Smooth muscle cell (in vitro differentiated cells): ENCODE measurements at regions not wholly inside any gene's neighbourhood (a gene's known extent, or its start where the extent isn't known, plus 50 kb on each side); places are given as distances from the start of the nearest gene placed in this dataset.

Experiments
- DNase-seq: peaks from one replicate; lab custom pipeline; 2025; ENCODE audit not compliant: unreplicated experiment; lab: John Stamatoyannopoulos, UW
- H2AFZ ChIP-seq: fragments of 200-600 bp; sonication (generic); 2 replicates; pipeline ENCODE4 v1.6.0; 2016; ENCODE audit warnings: antibody characterized with exemption, low read depth, mild to moderate bottlenecking
- H3F3A ChIP-seq: fragments of 200-600 bp; sonication (generic); 2 replicates; pipeline ENCODE4 v1.6.0; 2017; ENCODE audit warnings: antibody characterized with exemption, low read depth
- H3K27ac ChIP-seq: fragments of 200-600 bp; sonication (generic); 2 replicates; pipeline ENCODE4 v1.5.1; 2016; ENCODE audit warnings: low read depth, mild to moderate bottlenecking
- H3K27me3 ChIP-seq: fragments of 200-600 bp; sonication (generic); 2 replicates; pipeline ENCODE4 v1.6.1; 2016; ENCODE audit warnings: low read depth, mild to moderate bottlenecking
- H3K36me3 ChIP-seq: fragments of 200-600 bp; sonication (generic); 2 replicates; pipeline ENCODE4 v1.5.1; 2016; ENCODE audit warnings: low read depth
- H3K4me1 ChIP-seq: fragments of 200-600 bp; sonication (generic); 2 replicates; pipeline ENCODE4 v1.5.1; 2016; ENCODE audit warnings: low read depth
- H3K4me2 ChIP-seq: fragments of 200-600 bp; sonication (generic); 2 replicates; pipeline ENCODE4 v1.6.0; 2016; ENCODE audit warnings: mild to moderate bottlenecking
- H3K4me3 ChIP-seq: fragments of 200-600 bp; sonication (generic); 2 replicates; pipeline ENCODE4 v1.5.1; 2016; ENCODE audit warnings: mild to moderate bottlenecking
- H3K79me2 ChIP-seq: fragments of 200-600 bp; sonication (generic); 2 replicates; pipeline ENCODE4 v1.6.0; 2016; ENCODE audit warnings: low read depth, mild to moderate bottlenecking
- H3K9ac ChIP-seq: fragments of 200-600 bp; sonication (generic); 2 replicates; pipeline ENCODE4 v1.6.0; 2016; ENCODE audit warnings: low read depth
- H3K9me3 ChIP-seq: fragments of 200-600 bp; sonication (generic); replicated peaks from 2 replicates; pipeline ENCODE4 v1.5.1; 2016; ENCODE audit warnings: low read depth
- H4K20me1 ChIP-seq: fragments of 200-600 bp; sonication (generic); 2 replicates; pipeline ENCODE4 v1.6.0; 2016; ENCODE audit warnings: low read depth
- WGBS: methylation state at CpG from one replicate; pipeline ENCODE4 v1.1.7; 2016; ENCODE audit warnings: low lambda C conversion rate; 5-methylcytosine and 5-hydroxymethylcytosine counted together
- TF ChIP-seq, protein P1 (sequence below): fragments of 200-600 bp; sonication (generic); IDR thresholded peaks from 2 replicates; pipeline ENCODE4 v1.5.1; 2017; ENCODE audit warnings: borderline replicate concordance, mild to moderate bottlenecking, antibody characterized with exemption; ENCODE audit not compliant: insufficient read depth, poor library complexity, severe bottlenecking

DNA sequence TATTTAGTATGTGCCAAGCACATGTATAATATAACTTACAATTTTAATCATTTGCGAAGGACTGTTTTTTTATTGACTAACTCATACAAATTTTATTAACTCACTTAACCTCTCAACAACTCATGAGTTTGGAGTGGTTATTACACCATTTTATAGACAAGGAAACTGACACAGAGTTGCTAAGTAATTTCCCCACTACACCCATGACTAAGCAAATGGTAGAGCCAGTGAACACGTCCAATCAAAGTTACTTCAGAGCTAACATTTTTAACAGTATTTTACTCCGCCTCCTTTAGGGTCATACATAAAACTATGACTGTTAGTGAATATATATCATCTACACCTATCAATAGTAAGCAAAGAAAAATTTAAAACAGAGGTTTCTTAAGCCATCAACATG is 556.7 kb upstream of the FSIP2 start:
- no peaks in the 10 kb centered on the region for H4K20me1 ChIP-seq
- H3K79me2 ChIP-seq, result no peaks in the 10 kb centered on the region
- H2AFZ ChIP-seq, result no peak overlapping the region
- TF ChIP-seq, protein P1, sequence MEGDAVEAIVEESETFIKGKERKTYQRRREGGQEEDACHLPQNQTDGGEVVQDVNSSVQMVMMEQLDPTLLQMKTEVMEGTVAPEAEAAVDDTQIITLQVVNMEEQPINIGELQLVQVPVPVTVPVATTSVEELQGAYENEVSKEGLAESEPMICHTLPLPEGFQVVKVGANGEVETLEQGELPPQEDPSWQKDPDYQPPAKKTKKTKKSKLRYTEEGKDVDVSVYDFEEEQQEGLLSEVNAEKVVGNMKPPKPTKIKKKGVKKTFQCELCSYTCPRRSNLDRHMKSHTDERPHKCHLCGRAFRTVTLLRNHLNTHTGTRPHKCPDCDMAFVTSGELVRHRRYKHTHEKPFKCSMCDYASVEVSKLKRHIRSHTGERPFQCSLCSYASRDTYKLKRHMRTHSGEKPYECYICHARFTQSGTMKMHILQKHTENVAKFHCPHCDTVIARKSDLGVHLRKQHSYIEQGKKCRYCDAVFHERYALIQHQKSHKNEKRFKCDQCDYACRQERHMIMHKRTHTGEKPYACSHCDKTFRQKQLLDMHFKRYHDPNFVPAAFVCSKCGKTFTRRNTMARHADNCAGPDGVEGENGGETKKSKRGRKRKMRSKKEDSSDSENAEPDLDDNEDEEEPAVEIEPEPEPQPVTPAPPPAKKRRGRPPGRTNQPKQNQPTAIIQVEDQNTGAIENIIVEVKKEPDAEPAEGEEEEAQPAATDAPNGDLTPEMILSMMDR, result no peak
- H3K27me3 ChIP-seq, result no peaks in the 10 kb centered on the region
- WGBS, result 86% methylated on average over 3 of the region's 3 CpGs
- DNase-seq, result no peak
- H3F3A ChIP-seq, result no peaks in the 10 kb centered on the region
- H3K27ac ChIP-seq, result no peak overlapping the region
- H3K9me3 ChIP-seq, result no peaks in the 10 kb centered on the region
- no peaks in the 10 kb centered on the region for H3K36me3 ChIP-seq
- H3K4me2 ChIP-seq, result no peak overlapping the region
- no peak overlapping the region for H3K9ac ChIP-seq
- H3K4me3 ChIP-seq, result no peak overlapping the region
- H3K4me1 ChIP-seq, result no peaks in the 10 kb centered on the region

DNA sequence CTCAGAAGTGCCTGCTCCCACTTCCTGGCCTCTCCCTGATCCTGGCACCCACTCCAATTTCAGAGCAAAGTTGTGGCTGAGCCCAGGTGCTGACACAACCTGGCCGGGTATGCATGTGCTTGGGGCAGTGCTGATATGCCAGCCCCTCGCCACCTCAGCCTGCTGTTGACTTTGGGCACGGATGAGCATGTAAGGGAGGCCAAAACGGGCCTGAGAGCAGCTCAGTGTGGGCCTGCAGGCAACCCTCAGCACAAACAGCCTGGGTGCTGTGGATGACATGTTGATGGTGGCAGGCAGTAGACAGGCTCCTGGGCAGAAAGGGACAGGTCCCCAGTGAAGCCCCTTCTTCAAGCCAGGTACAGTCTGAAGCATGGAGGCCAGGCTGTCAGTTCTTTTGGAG is 553.6 kb upstream of the FSIP2 start:
- DNase-seq, result no peak
- WGBS, result 91% methylated on average over 4 of the region's 4 CpGs
- H3K4me2 ChIP-seq, result no peak overlapping the region
- H3K4me1 ChIP-seq, result no peaks in the 10 kb centered on the region
- H3K9ac ChIP-seq, result no peak overlapping the region
- H3K4me3 ChIP-seq, result no peak overlapping the region
- H3K9me3 ChIP-seq, result no peaks in the 10 kb centered on the region
- no peaks in the 10 kb centered on the region for H4K20me1 ChIP-seq
- no peaks in the 10 kb centered on the region for H3F3A ChIP-seq
- no peaks in the 10 kb centered on the region for H3K36me3 ChIP-seq
- H3K27ac ChIP-seq, result no peak overlapping the region
- no peaks in the 10 kb centered on the region for H3K27me3 ChIP-seq
- H3K79me2 ChIP-seq, result no peaks in the 10 kb centered on the region
- TF ChIP-seq, protein P1, result no peak
- no peak overlapping the region for H2AFZ ChIP-seq

DNA sequence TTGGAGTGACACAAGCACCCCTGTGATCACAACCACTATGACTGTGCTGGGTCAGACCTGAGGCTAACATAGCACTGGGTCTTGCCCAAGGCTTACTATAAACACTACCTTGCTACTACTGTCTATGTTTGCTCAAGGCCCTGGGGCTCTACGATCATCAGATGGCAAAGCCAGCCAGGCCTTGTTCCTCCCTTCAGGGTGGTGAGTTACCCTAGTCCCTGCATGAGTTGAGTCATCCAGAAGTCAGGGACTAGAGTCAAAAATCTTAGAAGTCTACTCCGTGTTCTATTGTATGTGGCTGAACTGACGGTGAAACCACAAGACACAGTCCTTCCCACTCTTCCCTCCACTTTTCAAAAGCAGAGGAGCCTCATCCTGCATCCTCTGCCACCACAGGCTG is 551.2 kb upstream of the FSIP2 start:
- WGBS, result 76% methylated on average over 3 of the region's 3 CpGs
- no peaks in the 10 kb centered on the region for H3K9me3 ChIP-seq
- TF ChIP-seq, protein P1, result no peak

DNA sequence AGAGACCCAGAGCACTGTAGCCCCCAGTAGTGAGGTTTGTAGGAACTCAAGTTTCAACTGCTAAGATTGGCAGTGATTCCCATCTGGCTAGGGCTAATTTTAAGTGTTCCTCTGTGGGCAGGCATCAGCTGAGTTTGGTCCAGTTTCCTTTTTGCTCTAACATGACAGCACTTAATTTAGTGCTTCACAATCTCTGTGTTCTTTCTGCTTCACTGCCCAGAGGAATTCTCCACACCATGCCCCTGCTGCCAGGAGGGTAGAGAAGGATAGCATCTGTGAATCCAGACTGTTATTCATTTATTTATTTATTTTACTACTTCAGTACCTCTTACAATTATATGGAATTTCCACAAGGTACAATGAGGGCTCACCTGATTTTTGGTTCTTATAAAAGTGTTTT is 549.9 kb upstream of the FSIP2 start:
- no peak overlapping the region for H2AFZ ChIP-seq
- H4K20me1 ChIP-seq, result no peaks in the 10 kb centered on the region
- no peak overlapping the region for H3K4me3 ChIP-seq
- no peaks in the 10 kb centered on the region for H3K36me3 ChIP-seq
- no peaks in the 10 kb centered on the region for H3K79me2 ChIP-seq
- no peak for DNase-seq
- no peak overlapping the region for H3K4me2 ChIP-seq
- no peaks in the 10 kb centered on the region for H3K4me1 ChIP-seq
- no peak overlapping the region for H3K9ac ChIP-seq
- H3F3A ChIP-seq, result no peaks in the 10 kb centered on the region
- no peak overlapping the region for H3K27ac ChIP-seq
- TF ChIP-seq, protein P1, result no peak
- no peaks in the 10 kb centered on the region for H3K9me3 ChIP-seq
- H3K27me3 ChIP-seq, result no peaks in the 10 kb centered on the region

More for the DNA sequence above, 551.2 kb upstream of the FSIP2 start:
- Histone ChIP-seq H3K27me3 (no peaks in the 10 kb centered on the region), H3F3A (no peaks in the 10 kb centered on the region), H3K9ac (no peak overlapping the region), H4K20me1 (no peaks in the 10 kb centered on the region), H3K4me3 (no peak overlapping the region), H3K36me3 (no peaks in the 10 kb centered on the region), H3K79me2 (no peaks in the 10 kb centered on the region), H3K27ac (no peak overlapping the region), H3K4me1 (no peaks in the 10 kb centered on the region), H2AFZ (no peak overlapping the region), H3K4me2 (no peak overlapping the region)
- DNase-seq, result no peak
